IPS-18c (cell line): ENCODE measurements at regions not wholly inside any gene's neighbourhood (a gene's known extent, or its start where the extent isn't known, plus 50 kb on each side); places are given as distances from the start of the nearest gene placed in this dataset.

Experiments used
- H3K4me3 ChIP-seq: 2 replicates; pipeline ENCODE4 v1.7.0; 2013; ENCODE audit warnings: low read depth, mild to moderate bottlenecking, low read length, moderate library complexity; ENCODE audit not compliant: insufficient read depth
- H3K9me3 ChIP-seq: one replicate; pipeline ENCODE4 v1.6.1; 2013; ENCODE audit warnings: mild to moderate bottlenecking, low read length, moderate library complexity; ENCODE audit not compliant: control insufficient read depth, insufficient read depth

DNA sequence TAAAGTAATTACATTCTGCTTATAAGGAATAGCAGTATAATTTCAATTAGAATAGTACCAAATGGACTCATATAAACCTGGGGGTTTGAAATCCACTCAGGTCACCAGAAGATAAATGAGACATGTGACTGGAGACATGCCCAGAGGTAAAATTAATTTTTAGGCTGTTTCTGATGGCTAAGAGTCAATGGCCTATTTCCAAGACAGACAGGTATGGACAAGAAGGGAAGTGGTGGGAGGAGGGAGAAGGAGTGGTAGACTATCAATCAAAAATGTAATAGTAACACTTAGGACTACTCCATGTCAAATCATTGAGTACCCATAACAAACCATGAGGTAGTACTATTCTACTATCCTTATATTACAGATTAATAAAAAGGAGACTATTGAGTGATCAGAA lies 544.0 kb downstream of the GALC start:
- H3K4me3 ChIP-seq, result no peak overlapping the region

DNA sequence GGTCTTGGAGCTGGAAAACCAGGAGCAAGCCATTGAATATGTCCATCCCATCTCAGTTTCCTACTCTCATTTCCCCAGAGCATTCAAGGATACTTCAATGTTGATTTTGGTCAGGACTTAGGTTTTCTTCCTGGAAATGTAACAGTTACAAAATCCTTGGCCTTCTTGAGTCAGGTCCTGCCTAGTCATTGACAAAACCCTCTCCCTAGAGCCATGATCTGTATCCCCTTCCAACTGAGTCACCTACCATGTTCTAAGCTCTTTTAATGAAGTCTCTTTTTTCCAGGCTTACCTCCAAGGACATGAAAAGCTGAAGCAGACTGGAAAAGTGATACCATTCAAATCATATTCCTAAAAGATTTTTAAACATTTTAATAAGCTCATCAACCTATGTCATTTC lies 549.2 kb downstream of the GALC start:
- H3K4me3 ChIP-seq, result no peak overlapping the region
- H3K9me3 ChIP-seq, result no peaks in the 10 kb centered on the region

More for the DNA sequence above, 544.0 kb downstream of the GALC start:
- H3K9me3 ChIP-seq, result no peaks in the 10 kb centered on the region

DNA sequence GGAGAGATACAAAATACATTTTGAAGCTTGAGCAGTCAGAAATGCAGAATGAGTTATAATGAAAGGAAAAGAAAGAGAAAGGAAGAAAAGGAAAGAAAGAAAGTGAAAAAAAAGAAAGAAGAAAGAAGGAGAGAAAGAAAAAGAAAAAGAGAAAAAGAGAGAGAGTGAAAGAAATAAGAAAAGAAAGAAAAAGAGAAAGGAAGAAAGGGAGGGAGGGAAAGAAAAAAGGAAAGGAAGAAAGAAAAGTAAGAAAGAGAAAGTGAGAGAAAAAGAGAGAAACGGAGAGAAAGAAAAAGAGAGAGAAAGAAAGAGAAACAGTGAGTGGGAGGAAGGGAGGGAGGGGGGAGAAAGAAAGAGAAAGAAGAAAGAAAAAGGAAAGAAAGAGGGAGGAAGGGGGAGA lies 549.9 kb downstream of the GALC start:
- Histone ChIP-seq H3K4me3 (no peak overlapping the region), H3K9me3 (no peaks in the 10 kb centered on the region)

DNA sequence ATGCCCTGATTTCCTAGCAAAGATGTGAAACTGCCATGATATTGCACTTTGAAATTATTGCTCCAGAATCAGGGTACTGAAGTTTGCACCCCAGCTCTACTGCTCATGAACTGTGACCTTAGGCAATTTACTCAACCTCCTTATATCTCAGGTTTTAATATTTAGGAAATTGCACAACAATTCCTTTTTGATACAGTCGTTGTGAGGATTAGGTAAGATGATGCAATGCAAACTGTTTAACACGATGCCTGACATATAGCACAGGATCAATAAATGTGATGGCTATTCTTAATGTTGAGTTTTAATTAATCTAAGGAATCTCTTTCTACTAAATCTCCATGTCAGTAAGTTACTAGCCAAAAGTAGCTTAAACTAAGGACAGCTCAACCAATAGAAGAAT lies 555.8 kb downstream of the GALC start:
- no peak overlapping the region for H3K4me3 ChIP-seq
- no peaks in the 10 kb centered on the region for H3K9me3 ChIP-seq

DNA sequence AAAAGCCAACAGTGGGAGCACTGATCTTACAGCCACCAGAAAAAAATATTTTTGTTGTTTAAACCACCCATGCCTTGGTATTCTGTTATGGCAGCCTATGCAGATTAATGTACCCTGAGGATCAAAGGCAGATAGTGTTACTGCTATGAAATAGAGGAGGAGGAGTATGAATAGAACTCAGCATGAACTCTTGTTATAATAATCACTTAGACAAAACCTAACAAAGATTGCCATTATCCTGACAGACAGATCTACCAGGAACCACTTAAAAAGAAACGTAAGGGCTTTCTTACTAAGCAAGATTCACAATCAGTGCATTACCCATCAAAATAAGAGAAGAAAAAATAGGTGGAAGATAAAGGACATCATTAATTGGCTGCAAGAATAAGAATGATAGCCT lies 558.3 kb downstream of the GALC start:
- H3K9me3 ChIP-seq, result no peaks in the 10 kb centered on the region
- H3K4me3 ChIP-seq, result no peak overlapping the region

DNA sequence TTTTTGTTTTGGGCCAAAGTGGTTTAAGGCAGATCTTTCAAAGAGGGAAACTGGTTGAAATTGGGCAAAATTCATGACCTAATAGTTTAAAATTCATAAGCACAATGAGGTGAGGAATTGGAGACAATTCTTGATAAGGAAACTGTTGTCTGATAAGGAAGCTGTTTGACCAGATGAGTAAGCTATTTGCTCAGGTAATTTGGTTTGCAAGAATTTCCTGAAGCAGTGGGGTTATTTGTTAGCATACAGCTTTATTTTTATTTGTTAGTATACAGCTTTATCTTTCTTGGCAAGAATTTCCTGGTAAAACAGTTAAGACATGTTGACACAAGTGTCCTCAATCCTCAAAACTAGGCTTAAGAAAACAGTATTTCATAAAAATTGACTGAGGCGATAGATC lies 559.0 kb downstream of the GALC start:
- no peaks in the 10 kb centered on the region for H3K9me3 ChIP-seq
- no peak overlapping the region for H3K4me3 ChIP-seq

DNA sequence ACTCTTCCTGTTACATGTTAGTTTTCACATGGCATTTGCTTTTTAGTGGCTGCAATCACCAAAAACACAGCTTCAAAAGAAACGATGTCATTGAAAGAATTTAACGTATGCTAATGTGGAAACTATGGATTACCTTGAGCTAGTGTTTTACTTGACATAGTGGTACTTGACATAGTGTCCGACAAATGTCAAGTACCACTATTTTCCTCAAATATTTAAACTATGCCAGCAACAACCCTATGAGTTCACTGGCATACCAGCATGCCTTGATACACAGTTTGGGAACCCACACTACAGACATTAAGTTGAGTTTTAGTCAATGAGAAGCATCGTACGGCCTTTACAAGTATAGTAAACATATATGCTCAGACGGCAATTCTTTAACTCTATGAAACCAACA lies 560.3 kb downstream of the GALC start:
- Histone ChIP-seq H3K4me3 (no peak overlapping the region), H3K9me3 (no peaks in the 10 kb centered on the region)

DNA sequence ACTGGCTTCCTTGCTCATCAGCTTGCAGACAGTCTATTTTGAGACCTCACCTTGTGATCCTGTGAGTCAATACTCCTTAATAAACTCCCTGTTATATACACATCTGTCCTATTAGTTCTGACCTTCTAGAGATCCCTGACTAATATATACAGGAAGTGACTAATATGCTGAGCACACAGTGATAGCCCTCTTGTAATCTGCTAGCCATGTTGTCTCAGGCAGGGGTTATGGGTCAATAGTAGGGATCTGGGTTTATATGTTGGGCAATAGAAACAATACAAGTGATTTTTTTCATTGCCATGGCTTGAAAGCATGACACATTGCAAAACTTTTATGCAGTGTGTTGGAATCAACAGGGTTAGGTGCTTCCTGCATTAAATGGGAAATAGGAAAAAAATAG lies 562.2 kb downstream of the GALC start:
- no peaks in the 10 kb centered on the region for H3K9me3 ChIP-seq
- no peak overlapping the region for H3K4me3 ChIP-seq

DNA sequence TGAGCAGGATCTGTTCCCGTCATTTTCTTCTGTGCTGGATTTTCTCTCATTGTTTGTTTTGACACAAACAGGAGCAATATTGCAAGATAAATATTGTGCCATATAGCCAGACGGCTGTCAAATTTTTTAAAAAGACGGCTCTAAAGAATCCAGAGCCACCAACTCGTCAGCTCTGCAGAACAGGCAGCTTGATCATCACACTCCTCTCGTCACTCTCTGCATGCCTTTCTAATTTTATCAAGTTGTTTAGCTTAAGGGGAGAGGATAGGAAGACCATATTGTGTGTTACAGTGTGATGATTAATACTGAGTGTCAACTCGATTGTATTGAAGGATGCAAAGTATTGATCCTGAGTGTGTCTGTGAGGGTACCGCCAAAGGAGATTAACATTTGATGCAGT lies 562.8 kb downstream of the GALC start:
- Histone ChIP-seq H3K9me3 (no peaks in the 10 kb centered on the region), H3K4me3 (no peak overlapping the region)

DNA sequence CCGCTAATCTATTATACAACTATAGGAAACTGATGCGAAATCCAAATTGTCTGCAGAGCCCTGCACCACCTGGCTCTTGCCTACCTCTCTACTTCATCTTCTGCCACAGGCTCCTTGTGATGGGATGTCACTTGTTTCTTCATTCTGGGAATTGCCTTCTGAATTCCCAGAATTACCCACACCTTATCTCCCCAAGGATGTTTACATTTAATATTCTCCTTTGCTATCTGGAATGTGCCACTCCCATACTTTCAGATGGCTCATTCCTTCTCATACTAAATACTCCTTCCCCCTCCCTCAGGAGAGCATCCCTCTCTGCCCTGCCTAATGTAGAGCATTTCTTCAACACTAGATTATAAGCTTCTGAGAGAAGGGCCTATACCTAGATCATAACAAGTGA lies 573.1 kb downstream of the GALC start:
- peaks cover 16% of the 10 kb centered on the region for H3K9me3 ChIP-seq

DNA sequence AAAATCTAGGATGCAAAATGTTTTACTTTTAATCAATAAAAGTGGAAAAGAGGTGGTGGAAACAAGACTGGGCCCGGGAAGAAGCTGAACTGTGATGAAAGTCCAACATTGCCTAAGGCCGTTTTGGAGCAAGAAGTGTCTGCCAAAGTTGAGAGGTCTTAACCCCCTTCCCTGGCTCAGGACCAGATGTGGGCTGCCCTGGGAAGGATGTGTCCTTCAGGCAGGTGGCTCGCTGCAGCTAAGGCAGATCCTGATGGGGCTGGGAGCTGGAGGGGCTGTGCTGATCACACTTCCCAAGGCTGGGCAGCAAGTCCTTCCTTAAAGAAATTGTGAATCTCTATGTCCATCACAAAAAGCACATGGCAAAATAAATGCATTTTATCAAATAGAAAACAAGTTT lies 581.6 kb downstream of the GALC start:
- no peaks in the 10 kb centered on the region for H3K9me3 ChIP-seq
- H3K4me3 ChIP-seq, result no peak overlapping the region

More for the DNA sequence above, 573.1 kb downstream of the GALC start:
- H3K4me3 ChIP-seq, result no peak overlapping the region

DNA sequence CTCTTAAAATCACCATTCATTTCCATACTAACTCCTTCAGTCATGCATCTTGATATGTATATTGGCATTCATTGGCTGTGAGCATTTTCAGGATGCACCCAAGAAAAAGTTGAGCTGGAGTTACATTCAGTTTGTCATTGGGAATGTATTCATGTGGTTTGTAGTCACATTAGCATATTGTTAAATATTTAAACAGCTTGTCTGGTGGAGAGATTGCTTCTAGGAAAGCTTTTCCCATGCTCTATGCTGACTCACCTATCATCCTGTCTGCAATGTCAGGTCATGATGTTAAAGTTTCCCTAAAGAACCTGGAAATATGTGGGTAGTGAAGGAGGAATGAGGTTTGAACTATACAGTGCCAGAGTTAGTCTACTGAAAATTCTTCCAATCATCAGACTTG lies 583.6 kb downstream of the GALC start:
- no peaks in the 10 kb centered on the region for H3K9me3 ChIP-seq
- H3K4me3 ChIP-seq, result no peak overlapping the region

DNA sequence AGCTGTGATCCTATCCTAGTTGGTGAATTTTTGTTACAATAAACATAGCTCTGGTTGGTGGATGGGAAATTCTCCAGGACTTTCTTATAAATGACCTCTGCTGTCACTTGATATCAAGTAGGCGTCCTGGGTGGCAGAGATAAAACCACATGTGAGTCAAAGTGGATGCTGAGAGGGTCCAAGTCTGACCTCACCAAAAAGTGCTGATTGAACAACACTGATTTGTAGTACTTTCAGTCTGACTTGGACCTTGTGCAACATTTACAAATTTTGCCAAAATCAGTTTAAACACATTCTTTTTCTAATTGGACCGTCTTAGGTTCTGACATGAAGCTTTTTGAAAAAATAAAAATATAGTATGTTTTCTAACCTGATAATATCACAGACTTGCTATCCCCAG lies 585.6 kb downstream of the GALC start:
- H3K9me3 ChIP-seq, result no peaks in the 10 kb centered on the region
- no peak overlapping the region for H3K4me3 ChIP-seq

DNA sequence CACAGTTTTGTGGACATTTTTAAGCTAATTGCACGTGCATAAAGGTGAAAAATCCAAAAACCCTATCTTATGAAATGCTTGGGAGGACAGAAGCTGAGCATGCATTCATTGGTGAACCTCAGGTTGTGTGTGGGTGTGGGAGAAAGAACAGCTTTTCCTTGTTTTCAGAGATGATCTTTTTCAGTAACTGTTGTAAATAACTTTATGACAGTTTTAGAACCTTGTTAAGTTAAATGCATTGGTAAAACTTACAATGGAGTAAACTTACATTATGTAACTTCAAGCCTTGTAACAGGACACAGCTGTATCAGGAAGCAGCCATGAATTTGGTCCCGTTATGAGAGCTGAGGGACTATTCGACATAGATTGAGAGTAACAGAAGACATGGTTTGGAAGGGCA lies 587.4 kb downstream of the GALC start:
- H3K9me3 ChIP-seq, result no peaks in the 10 kb centered on the region
- no peak overlapping the region for H3K4me3 ChIP-seq

DNA sequence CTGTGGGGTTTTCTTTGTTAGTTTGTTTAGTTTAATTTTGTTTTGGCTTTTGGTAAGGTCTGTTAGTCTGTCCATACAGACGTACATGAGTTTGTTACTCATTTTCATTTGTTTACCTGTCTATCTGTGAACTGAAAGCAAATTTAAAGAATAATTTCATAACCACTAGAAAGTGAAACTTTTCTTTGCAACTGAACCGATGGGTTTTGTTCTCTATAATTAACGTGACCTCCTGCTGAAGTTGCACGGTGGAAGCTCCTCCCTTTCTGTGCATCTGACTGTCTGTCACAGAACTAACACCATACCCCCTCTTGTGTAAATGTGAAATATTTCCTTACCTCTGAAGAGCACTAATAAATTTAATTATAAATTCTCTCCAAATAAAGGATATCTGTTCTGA lies 595.5 kb downstream of the GALC start:
- no peak overlapping the region for H3K4me3 ChIP-seq
- no peaks in the 10 kb centered on the region for H3K9me3 ChIP-seq

DNA sequence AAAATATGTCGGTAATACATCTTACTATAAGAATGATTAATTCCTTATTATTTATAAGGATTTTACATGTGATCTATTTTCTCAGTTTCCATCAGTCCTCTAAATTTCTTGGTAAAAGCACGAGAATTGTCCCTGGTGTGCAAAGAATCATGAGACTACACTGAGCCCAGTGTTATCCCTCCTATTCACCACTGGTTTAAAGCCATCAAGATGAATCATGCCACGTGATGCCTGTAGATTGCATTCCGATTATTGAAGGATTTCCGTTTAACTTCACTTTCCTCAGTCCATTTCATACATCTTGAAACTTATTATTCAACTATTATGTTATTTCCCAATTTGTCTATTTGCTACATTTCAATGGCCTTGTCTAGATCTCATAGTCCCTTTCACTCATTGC lies 601.9 kb downstream of the GALC start:
- no peak overlapping the region for H3K4me3 ChIP-seq
- H3K9me3 ChIP-seq, result peaks cover 2% of the 10 kb centered on the region

DNA sequence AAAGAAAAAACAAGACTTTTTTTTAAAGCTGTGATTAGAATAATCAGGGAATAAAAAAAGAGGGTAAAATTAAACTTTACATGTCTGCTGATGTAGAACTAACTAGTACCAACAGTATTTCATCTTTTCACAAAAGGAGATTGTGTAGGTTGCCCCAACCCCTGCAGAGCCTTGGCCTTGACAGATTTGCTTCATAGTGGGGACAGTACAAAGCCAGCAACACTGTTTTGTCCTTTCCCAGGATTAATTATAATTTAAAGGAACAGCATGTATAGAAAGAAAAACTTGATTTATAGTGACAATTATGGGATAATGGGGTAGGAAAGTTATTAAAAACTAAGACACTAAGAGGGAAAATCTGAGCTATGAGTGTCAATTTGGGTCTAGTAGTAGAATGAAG lies 604.0 kb downstream of the GALC start:
- Histone ChIP-seq H3K9me3 (peaks cover 2% of the 10 kb centered on the region), H3K4me3 (no peak overlapping the region)

DNA sequence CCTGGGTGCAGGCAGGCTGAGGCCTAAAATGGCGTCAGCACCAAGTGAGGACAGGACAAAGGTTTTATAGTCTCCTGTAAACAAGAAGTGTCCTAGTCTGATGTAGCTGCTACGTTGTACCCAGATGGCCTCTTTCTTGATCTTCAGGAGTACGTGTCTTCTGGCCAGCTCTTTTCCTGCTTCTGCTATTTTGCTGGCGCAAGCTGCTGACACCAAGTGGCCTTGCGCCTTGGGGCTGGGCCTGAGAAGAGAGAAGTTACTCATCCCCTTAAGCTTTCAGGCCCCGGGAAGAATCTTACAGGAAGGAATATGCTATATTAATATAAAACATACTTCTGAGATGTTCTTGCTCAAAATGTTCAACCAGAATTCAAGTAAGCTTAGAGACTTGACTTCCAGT lies 605.2 kb downstream of the GALC start:
- Histone ChIP-seq H3K4me3 (no peak overlapping the region), H3K9me3 (peaks cover 2% of the 10 kb centered on the region)

DNA sequence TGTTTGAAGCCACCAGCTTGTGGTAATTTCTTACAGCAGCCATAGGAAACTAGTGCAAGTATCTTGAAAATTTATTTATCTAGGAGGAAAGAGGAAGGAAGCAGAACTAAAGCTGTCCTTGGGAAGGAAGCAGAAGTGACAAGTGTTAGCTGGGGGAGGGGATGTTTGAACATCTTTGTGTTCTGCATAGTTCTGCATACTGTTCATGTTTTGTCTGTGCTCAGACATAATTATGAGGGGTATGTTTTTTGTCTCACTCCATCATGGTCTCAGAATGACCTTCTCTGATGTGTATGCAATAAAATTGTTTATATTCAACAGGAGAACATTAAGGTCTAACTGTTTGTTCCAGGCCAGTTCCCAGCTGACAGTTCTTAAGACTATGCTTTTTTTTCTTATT lies 606.5 kb downstream of the GALC start:
- Histone ChIP-seq H3K9me3 (peaks cover 2% of the 10 kb centered on the region), H3K4me3 (no peak overlapping the region)

DNA sequence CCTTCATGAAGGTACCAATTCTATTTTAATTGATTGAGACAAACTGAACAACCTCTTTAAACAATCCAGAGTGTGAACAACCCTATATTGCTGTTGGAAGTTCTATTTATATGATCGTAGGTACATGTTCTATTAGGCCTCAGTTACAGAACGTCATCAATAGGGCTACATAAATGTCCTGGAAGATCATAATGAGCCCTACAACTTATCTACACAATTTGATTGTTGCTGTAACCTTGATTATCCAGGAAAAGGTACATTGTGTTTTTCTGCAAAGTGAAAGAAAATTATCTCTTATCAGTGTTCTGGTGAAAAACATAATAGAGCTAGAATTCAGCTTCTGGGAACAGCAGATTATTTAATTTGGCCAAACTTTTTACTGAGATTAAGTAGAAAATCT lies 612.9 kb downstream of the GALC start:
- Histone ChIP-seq H3K9me3 (no peaks in the 10 kb centered on the region), H3K4me3 (no peak overlapping the region)
